CD14-positive monocyte (primary cell): ENCODE measurements at regions not wholly inside any gene's neighbourhood (a gene's known extent, or its start where the extent isn't known, plus 50 kb on each side); places are given as distances from the start of the nearest gene placed in this dataset.

Experiments used
- DNase-seq, 3 donors: peaks; one replicate each; pipeline ENCODE4 v3.0.0-alpha.2; 2011 to 2022
- H2AFZ ChIP-seq: 2 replicates; pipeline ENCODE4 v1.6.0; 2012; ENCODE audit warnings: mild to moderate bottlenecking, low read depth, low read length, inconsistent platforms; ENCODE audit not compliant: insufficient read depth, poor library complexity, severe bottlenecking
- H3K27ac ChIP-seq, 2 donors: 1 replicate in 1 of 2; 2 replicates in 1 of 2; pipeline ENCODE4 v1.5.1; 2012 to 2013; ENCODE audit warnings: low read length in 2 of 2, control low read depth in 1 of 2, inconsistent platforms in 1 of 2, low read depth in 1 of 2, mild to moderate bottlenecking in 1 of 2
- H3K27me3 ChIP-seq, 2 donors: one replicate each; pipeline versions ENCODE4 v1.6.0 to v1.6.1; 2011 to 2013; ENCODE audit warnings: low read length in 2 of 2; ENCODE audit not compliant: control insufficient read depth in 2 of 2, insufficient read depth in 2 of 2
- H3K36me3 ChIP-seq, 2 donors: replicated peaks in 1 of 2; 1 replicate in 1 of 2; 2 replicates in 1 of 2; pipeline versions ENCODE4 v1.5.1 to v1.6.1; 2012 to 2013; ENCODE audit warnings: low read length in 2 of 2, control low read depth in 1 of 2, inconsistent platforms in 1 of 2, mild to moderate bottlenecking in 1 of 2; ENCODE audit not compliant: insufficient read depth in 2 of 2, control insufficient read depth in 1 of 2
- H3K4me1 ChIP-seq, 2 donors: 1 replicate in 1 of 2; 2 replicates in 1 of 2; pipeline versions ENCODE4 v1.5.1 to v1.6.1; 2012 to 2013; ENCODE audit warnings: low read length in 2 of 2, control low read depth in 1 of 2, inconsistent platforms in 1 of 2, mild to moderate bottlenecking in 1 of 2, moderate library complexity in 1 of 2; ENCODE audit not compliant: insufficient read depth in 2 of 2, control insufficient read depth in 1 of 2
- H3K4me2 ChIP-seq: replicated peaks from 2 replicates; pipeline ENCODE3; 2012; ENCODE audit warnings: low read length, moderate library complexity, mild to moderate bottlenecking; ENCODE audit not compliant: poor library complexity, severe bottlenecking; ENCODE audit errors: extremely low read depth
- H3K4me3 ChIP-seq, 3 experiments: fragments of 200-600 bp in 1 of 3; sonication (generic) in 1 of 3; replicated peaks in 1 of 3; 1 replicate in 2 of 3; 2 replicates in 1 of 3; pipeline ENCODE4 v1.5.1; 2011 to 2013; ENCODE audit warnings: low read length in 3 of 3, mild to moderate bottlenecking in 3 of 3, control low read depth in 2 of 3, low read depth in 2 of 3, inconsistent platforms in 1 of 3, moderate library complexity in 1 of 3
- H3K79me2 ChIP-seq: 2 replicates; pipeline ENCODE4 v1.6.0; 2012; ENCODE audit warnings: mild to moderate bottlenecking, control low read depth, inconsistent platforms, low read length, moderate library complexity; ENCODE audit not compliant: insufficient read depth
- H3K9ac ChIP-seq: 2 replicates; pipeline ENCODE4 v1.6.0; 2017; ENCODE audit warnings: low read length, mild to moderate bottlenecking; ENCODE audit not compliant: insufficient read depth, poor library complexity, severe bottlenecking
- H3K9me3 ChIP-seq, 2 donors: replicated peaks in 1 of 2; 1 replicate in 1 of 2; 2 replicates in 1 of 2; pipeline versions ENCODE4 v1.5.1 to v1.6.1; 2012 to 2013; ENCODE audit warnings: low read length in 2 of 2, control low read depth in 1 of 2; ENCODE audit not compliant: control insufficient read depth in 1 of 2, insufficient read depth in 1 of 2
- H4K20me1 ChIP-seq: 2 replicates; pipeline ENCODE4 v1.6.0; 2012; ENCODE audit warnings: mild to moderate bottlenecking, low read length, control low read depth, moderate library complexity; ENCODE audit not compliant: insufficient read depth
- H3K27ac Mint-ChIP-seq, 7 donors: one replicate each; pipeline ENCODE4 v1.8.0; 2020; ENCODE audit warnings: mild to moderate bottlenecking in 7 of 7, mixed read lengths in 7 of 7, moderate library complexity in 6 of 7, inconsistent platforms in 2 of 7
- H3K27me3 Mint-ChIP-seq, 3 donors: one replicate each; pipeline ENCODE4 v1.8.0; 2021 to 2022; ENCODE audit warnings: low read depth in 3 of 3, mild to moderate bottlenecking in 3 of 3, mixed read lengths in 3 of 3, moderate library complexity in 3 of 3, inconsistent platforms in 1 of 3
- H3K36me3 Mint-ChIP-seq, 2 donors: one replicate each; pipeline ENCODE4 v1.8.0; 2020; ENCODE audit warnings: mixed read lengths in 2 of 2, inconsistent platforms in 1 of 2, mild to moderate bottlenecking in 1 of 2
- H3K4me1 Mint-ChIP-seq: one replicate; pipeline ENCODE4 v1.8.0; 2020; ENCODE audit warnings: mild to moderate bottlenecking, mixed read lengths
- H3K4me3 Mint-ChIP-seq, 2 donors: one replicate each; pipeline ENCODE4 v1.8.0; 2020; ENCODE audit warnings: mild to moderate bottlenecking in 2 of 2, mixed read lengths in 2 of 2, moderate library complexity in 1 of 2
- H3K9me3 Mint-ChIP-seq, 7 donors: one replicate each; pipeline ENCODE4 v1.8.0; 2020 to 2022; ENCODE audit warnings: mixed read lengths in 7 of 7, mild to moderate bottlenecking in 6 of 7, moderate library complexity in 6 of 7, inconsistent platforms in 2 of 7
- CTCF ChIP-seq: fragments of 200-600 bp; IDR thresholded peaks from one replicate; pipeline ENCODE4 v1.8.0; 2022; ENCODE audit warnings: antibody characterized with exemption, mild to moderate bottlenecking
- WGBS: methylation state at CpG from one replicate; pipeline ENCODE4 v1.1.5; 2013; ENCODE audit warnings: missing lambda C conversion rate; ENCODE audit not compliant: insufficient coverage; 5-methylcytosine and 5-hydroxymethylcytosine counted together
- intact Hi-C, 2 donors: fragments of 100-400 bp; cut with micrococcal nuclease; formaldehyde crosslinking; loops; one replicate each; pipeline versions ENCODE4 v1.15.0 to v1.15.1; 2023

GRCh38 chr6:168803874-168804273 lies 362.9 kb downstream of the SMOC2 start:
- Mint-ChIP-seq H3K27ac (no peak overlapping the region), H3K4me3 (no peak overlapping the region), H3K36me3 (no peaks in the 10 kb centered on the region), H3K27me3 (no peaks in the 10 kb centered on the region), H3K4me1 (no peaks in the 10 kb centered on the region), H3K9me3 (peaks cover 0 to 6% (median 2%) of the 10 kb centered on the region in 7 donors)
- WGBS: no CpG with 5 or more reads among the region's 2 CpGs
- TF ChIP-seq CTCF: no peak
- Histone ChIP-seq H3K4me1 (no peaks in the 10 kb centered on the region), H3K9me3 (peaks cover 6 to 13% of the 10 kb centered on the region in 2 donors), H3K4me2 (no peak overlapping the region), H3K9ac (no peak overlapping the region), H3K27ac (no peak overlapping the region), H2AFZ (no peak overlapping the region), H4K20me1 (no peaks in the 10 kb centered on the region), H3K4me3 (no peak overlapping the region), H3K27me3 (no peaks in the 10 kb centered on the region), H3K36me3 (no peaks in the 10 kb centered on the region), H3K79me2 (no peaks in the 10 kb centered on the region)
- DNase-seq: no peak
- intact Hi-C loops: no loop called here

GRCh38 chr6:168799067-168799466 lies 358.1 kb downstream of the SMOC2 start:
- Histone ChIP-seq H3K9me3 (peaks cover 16 to 46% of the 10 kb centered on the region in 2 donors), H3K9ac (no peak overlapping the region), H3K27ac (no peak overlapping the region), H3K36me3 (no peaks in the 10 kb centered on the region), H3K27me3 (no peaks in the 10 kb centered on the region), H3K4me2 (no peak overlapping the region), H3K4me3 (no peak overlapping the region), H4K20me1 (no peaks in the 10 kb centered on the region), H3K4me1 (no peaks in the 10 kb centered on the region), H2AFZ (no peak overlapping the region), H3K79me2 (no peaks in the 10 kb centered on the region)
- H3K9me3 Mint-ChIP-seq: peaks cover 4 to 25% (median 14%) of the 10 kb centered on the region in 7 donors
- no peak overlapping the region for H3K27ac Mint-ChIP-seq
- no peak for DNase-seq
- H3K4me1 Mint-ChIP-seq: no peaks in the 10 kb centered on the region
- intact Hi-C loops: no loop called here
- WGBS: 57% methylated on average over 1 of the region's 5 CpGs
- no peaks in the 10 kb centered on the region for H3K27me3 Mint-ChIP-seq
- H3K36me3 Mint-ChIP-seq: no peaks in the 10 kb centered on the region
- no peak for TF ChIP-seq CTCF
- no peak overlapping the region for H3K4me3 Mint-ChIP-seq
